ENCODE measurements at regions not wholly inside any gene's neighbourhood (a gene's known extent, or its start where the extent isn't known, plus 50 kb on each side); places are given as distances from the start of the nearest gene placed in this dataset.

DNA sequence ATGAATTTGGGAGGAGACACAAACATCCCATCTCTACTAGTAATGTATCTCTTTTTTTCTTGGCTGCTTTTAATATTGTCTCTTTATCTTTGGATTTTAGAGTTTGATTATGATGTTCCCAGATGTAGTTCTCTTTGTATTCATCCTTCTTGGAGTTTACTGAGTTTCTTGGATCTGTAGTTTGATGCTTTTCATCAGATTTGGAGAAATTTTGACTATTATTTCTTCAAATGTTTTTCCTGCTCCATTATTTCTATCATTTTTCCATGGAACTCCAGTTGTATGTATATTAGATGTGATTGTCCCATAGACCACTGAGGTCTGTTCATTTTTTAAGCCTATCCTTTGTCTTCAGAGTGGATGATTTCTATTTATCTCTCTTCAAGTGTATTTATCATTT is 90.7 kb upstream of the ARHGAP5 start:
- TF ChIP-seq SIN3B (IDR thresholded peaks at IDR 0.05; ENCODE audit: low read depth): no peak
- TF ChIP-seq, protein P1, sequence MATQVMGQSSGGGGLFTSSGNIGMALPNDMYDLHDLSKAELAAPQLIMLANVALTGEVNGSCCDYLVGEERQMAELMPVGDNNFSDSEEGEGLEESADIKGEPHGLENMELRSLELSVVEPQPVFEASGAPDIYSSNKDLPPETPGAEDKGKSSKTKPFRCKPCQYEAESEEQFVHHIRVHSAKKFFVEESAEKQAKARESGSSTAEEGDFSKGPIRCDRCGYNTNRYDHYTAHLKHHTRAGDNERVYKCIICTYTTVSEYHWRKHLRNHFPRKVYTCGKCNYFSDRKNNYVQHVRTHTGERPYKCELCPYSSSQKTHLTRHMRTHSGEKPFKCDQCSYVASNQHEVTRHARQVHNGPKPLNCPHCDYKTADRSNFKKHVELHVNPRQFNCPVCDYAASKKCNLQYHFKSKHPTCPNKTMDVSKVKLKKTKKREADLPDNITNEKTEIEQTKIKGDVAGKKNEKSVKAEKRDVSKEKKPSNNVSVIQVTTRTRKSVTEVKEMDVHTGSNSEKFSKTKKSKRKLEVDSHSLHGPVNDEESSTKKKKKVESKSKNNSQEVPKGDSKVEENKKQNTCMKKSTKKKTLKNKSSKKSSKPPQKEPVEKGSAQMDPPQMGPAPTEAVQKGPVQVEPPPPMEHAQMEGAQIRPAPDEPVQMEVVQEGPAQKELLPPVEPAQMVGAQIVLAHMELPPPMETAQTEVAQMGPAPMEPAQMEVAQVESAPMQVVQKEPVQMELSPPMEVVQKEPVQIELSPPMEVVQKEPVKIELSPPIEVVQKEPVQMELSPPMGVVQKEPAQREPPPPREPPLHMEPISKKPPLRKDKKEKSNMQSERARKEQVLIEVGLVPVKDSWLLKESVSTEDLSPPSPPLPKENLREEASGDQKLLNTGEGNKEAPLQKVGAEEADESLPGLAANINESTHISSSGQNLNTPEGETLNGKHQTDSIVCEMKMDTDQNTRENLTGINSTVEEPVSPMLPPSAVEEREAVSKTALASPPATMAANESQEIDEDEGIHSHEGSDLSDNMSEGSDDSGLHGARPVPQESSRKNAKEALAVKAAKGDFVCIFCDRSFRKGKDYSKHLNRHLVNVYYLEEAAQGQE (IDR thresholded peaks at IDR 0.05; ENCODE audit: borderline replicate concordance): no peak
- TF ChIP-seq, protein P1 (CRISPR knock-in tag; IDR thresholded peaks at IDR 0.05; ENCODE audit: low read depth): no peak
- no peak for TF ChIP-seq BDP1 (IDR thresholded peaks at IDR 0.05; ENCODE audit: insufficient read depth, insufficient read length)
- no peak for TF ChIP-seq NONO (IDR thresholded peaks at IDR 0.05; ENCODE audit: low read depth in 2 of 2, low read length in 1 of 2)
- no peak for TF ChIP-seq ZNF707 (CRISPR knock-in tag; conservative IDR thresholded peaks at IDR 0.05)
- no peak for TF ChIP-seq GTF2A2 (tag; IDR thresholded peaks at IDR 0.05)
